ENCODE measurements at regions not wholly inside any gene's neighbourhood (a gene's known extent, or its start where the extent isn't known, plus 50 kb on each side); places are given as distances from the start of the nearest gene placed in this dataset.
"Not testable (repeated sequence)": the region's sequence is repeated elsewhere in the genome, so short reads cannot be mapped to it uniquely, and the experiment has no call there.

- H3K36me3 Mint-ChIP-seq; H3K4me1 Mint-ChIP-seq; H3K27ac Mint-ChIP-seq; CTCF ChIA-PET (ENCODE audit: partially characterized antibody); POLR2A ChIA-PET (ENCODE audit: partially characterized antibody); H3K9me3 Mint-ChIP-seq; H3K4me3 Mint-ChIP-seq; H3K4me3 ChIP-seq (ENCODE audit: low read length in 2 of 2); intact Hi-C loops (cut with micrococcal nuclease); DNase-seq; H3K9me3 ChIP-seq (ENCODE audit: control insufficient read depth in 1 of 2, low read length in 2 of 2); H3K27ac ChIP-seq (ENCODE audit: low read depth, low read length); H3K27me3 ChIP-seq (ENCODE audit: insufficient read depth, low read length); H3K4me1 ChIP-seq (ENCODE audit: insufficient read depth, low read length); H3K27me3 Mint-ChIP-seq; H3K36me3 ChIP-seq (ENCODE audit: insufficient read depth, low read length): not testable (repeated sequence)
Measured at GRCh38 chr20:53787491-53787931, 193.9 kb upstream of the ZNF217 start.

DNA sequence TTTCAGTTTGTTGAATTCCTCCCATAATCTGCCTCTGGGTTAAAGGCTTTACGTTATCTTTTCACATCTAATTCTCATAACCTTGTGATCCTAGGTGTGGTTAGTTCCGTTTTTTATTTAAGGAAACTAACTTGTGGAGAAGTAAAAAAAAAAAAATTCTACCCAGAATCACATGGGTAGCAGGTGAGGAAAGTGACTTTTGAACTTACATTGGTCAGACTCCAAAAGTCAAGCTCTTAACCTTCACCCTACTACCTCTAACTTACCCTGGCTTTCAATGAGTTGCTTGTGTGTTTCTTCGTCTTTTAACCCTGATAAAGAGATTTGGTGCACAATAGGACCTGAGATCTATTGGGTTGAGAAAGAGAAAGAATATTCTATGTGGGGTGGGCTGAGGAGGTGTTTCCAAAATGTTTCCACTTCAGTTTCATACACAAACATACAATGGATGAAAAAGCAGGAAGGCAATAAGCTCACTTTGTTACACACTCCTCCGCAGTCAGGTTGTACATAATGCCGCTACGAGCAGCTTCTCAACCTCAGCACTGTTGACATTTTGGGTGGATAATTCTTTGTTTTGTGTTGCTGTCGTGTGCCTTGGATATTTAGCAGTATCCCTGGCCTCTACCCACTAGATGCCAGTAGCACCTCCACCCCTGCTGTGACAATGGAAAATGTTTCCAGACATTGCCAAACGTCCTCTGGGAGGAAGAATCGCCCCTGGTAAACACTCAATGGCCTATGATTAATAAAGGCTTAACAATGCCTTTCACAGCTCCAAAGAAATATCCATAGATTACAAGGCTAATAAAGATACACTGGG, 193.0 kb upstream of the ZNF217 start:
- ChIA-PET CTCF (ENCODE audit: partially characterized antibody) (no interaction called here), POLR2A (ENCODE audit: partially characterized antibody) (no interaction called here)
- H3K36me3 Mint-ChIP-seq, result no peaks in the 10 kb centered on the region
- no peak for DNase-seq
- H3K4me1 Mint-ChIP-seq, result peaks cover 2 to 9% (median 4%) of the 10 kb centered on the region in 4 donors
- H3K27me3 Mint-ChIP-seq, result no peaks in the 10 kb centered on the region
- H3K27me3 ChIP-seq (ENCODE audit: insufficient read depth, low read length), result no peaks in the 10 kb centered on the region
- no peaks in the 10 kb centered on the region for H3K36me3 ChIP-seq (ENCODE audit: insufficient read depth, low read length)
- no peak overlapping the region for H3K4me3 Mint-ChIP-seq
- intact Hi-C loops (cut with micrococcal nuclease), result no loop called here
- H3K27ac Mint-ChIP-seq, result peak overlapping the region in 1 of 7 donors; percentile 59
- no peaks in the 10 kb centered on the region for H3K9me3 Mint-ChIP-seq
- no peak overlapping the region for H3K27ac ChIP-seq (ENCODE audit: low read depth, low read length)
- no peaks in the 10 kb centered on the region for H3K4me1 ChIP-seq (ENCODE audit: insufficient read depth, low read length)
- H3K9me3 ChIP-seq (ENCODE audit: control insufficient read depth in 1 of 2, low read length in 2 of 2), result no peaks in the 10 kb centered on the region
- no peak overlapping the region for H3K4me3 ChIP-seq (ENCODE audit: low read length in 2 of 2)

DNA sequence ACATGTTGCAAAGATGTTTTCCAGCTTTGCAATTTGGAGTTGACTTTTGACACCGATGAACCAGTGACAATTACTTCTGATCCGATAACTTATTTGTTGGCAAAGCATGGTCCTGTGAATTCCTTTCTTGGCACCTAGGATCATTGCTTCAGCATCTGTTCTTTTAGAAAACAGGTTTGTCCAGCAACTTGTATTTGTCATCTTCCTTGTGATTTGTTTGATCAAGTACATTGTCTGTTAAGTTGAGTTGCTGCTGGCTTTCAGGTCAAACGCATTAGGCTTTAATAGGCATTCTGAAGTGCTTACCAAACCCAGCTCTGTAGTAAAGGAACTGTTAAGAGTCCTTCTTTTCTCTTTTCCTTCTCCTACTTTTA, 192.4 kb upstream of the ZNF217 start:
- H3K36me3 ChIP-seq (ENCODE audit: insufficient read depth, low read length), result no peaks in the 10 kb centered on the region
- H3K4me3 ChIP-seq (ENCODE audit: low read length in 2 of 2), result no peak overlapping the region
- POLR2A ChIA-PET (ENCODE audit: partially characterized antibody), result no interaction called here
- Mint-ChIP-seq H3K4me3 (no peak overlapping the region), H3K27me3 (no peaks in the 10 kb centered on the region), H3K4me1 (peaks cover 2 to 9% (median 4%) of the 10 kb centered on the region in 4 donors), H3K9me3 (no peaks in the 10 kb centered on the region), H3K36me3 (no peaks in the 10 kb centered on the region), H3K27ac (no peak overlapping the region)
- intact Hi-C loops (cut with micrococcal nuclease), result no loop called here
- H3K9me3 ChIP-seq (ENCODE audit: control insufficient read depth in 1 of 2, low read length in 2 of 2), result no peaks in the 10 kb centered on the region
- no peaks in the 10 kb centered on the region for H3K27me3 ChIP-seq (ENCODE audit: insufficient read depth, low read length)
- CTCF ChIA-PET (ENCODE audit: partially characterized antibody), result no interaction called here
- H3K27ac ChIP-seq (ENCODE audit: low read depth, low read length), result no peak overlapping the region
- DNase-seq, result no peak
- no peaks in the 10 kb centered on the region for H3K4me1 ChIP-seq (ENCODE audit: insufficient read depth, low read length)

DNA sequence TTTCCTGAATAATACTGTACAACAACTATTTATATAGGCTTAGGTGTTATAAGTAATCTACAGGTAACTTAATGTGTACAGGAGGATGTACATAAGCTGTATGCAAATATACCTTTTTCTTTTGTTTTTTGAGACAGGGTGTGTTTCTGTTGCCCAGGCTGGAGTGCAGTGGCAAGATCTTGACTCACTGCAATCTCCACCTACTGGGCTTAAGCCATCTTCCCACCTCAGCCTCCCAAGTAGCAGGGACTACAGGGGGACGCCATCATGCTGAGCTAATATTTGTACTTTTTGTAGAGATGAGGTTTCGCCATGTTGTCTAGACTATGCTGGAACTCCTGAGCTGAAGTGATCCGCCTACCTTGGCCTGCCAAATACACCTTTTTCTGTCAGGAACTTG, 191.7 kb upstream of the ZNF217 start:
- Histone ChIP-seq H3K4me1 (ENCODE audit: insufficient read depth, low read length) (no peaks in the 10 kb centered on the region), H3K9me3 (ENCODE audit: control insufficient read depth in 1 of 2, low read length in 2 of 2) (no peaks in the 10 kb centered on the region), H3K27me3 (ENCODE audit: insufficient read depth, low read length) (no peaks in the 10 kb centered on the region), H3K27ac (ENCODE audit: low read depth, low read length) (no peak overlapping the region), H3K4me3 (ENCODE audit: low read length in 2 of 2) (no peak overlapping the region), H3K36me3 (ENCODE audit: insufficient read depth, low read length) (no peaks in the 10 kb centered on the region)
- POLR2A ChIA-PET (ENCODE audit: partially characterized antibody), result no interaction called here
- Mint-ChIP-seq H3K4me3 (no peak overlapping the region), H3K27me3 (no peaks in the 10 kb centered on the region), H3K4me1 (peaks cover 2 to 9% (median 4%) of the 10 kb centered on the region in 4 donors), H3K36me3 (no peaks in the 10 kb centered on the region), H3K27ac (no peak overlapping the region), H3K9me3 (no peaks in the 10 kb centered on the region)
- intact Hi-C loops (cut with micrococcal nuclease), result no loop called here
- CTCF ChIA-PET (ENCODE audit: partially characterized antibody), result no interaction called here
- no peak for DNase-seq

DNA sequence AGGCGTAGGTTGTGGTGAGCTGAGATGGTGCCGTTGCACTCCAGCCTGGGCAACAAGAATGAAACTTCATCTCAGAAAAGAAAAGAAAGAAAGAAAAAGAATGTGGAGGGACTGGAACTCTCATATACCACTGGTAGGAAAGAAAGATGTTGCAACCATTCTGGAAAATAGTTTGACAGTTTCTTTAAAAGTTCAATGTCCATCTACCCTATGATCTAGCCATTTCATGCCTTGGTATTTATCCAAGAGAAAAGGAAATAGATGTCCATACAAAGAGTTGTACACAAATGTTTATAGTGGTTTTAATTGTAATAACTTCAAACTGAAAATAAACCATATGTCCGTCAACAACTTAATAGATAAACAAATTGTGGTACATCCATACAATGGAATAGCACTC, 190.1 kb upstream of the ZNF217 start:
- H3K4me1 ChIP-seq (ENCODE audit: insufficient read depth, low read length), result no peaks in the 10 kb centered on the region
- CTCF ChIA-PET (ENCODE audit: partially characterized antibody), result no interaction called here
- H3K9me3 Mint-ChIP-seq, result no peaks in the 10 kb centered on the region
- peaks cover 0 to 9% (median 4%) of the 10 kb centered on the region in 4 donors for H3K4me1 Mint-ChIP-seq
- H3K36me3 ChIP-seq (ENCODE audit: insufficient read depth, low read length), result no peaks in the 10 kb centered on the region
- no peak overlapping the region for H3K27ac ChIP-seq (ENCODE audit: low read depth, low read length)
- DNase-seq, result no peak
- H3K36me3 Mint-ChIP-seq, result no peaks in the 10 kb centered on the region
- no peak overlapping the region for H3K27ac Mint-ChIP-seq
- POLR2A ChIA-PET (ENCODE audit: partially characterized antibody), result no interaction called here
- no peak overlapping the region for H3K4me3 Mint-ChIP-seq
- no peaks in the 10 kb centered on the region for H3K27me3 Mint-ChIP-seq
- H3K27me3 ChIP-seq (ENCODE audit: insufficient read depth, low read length), result no peaks in the 10 kb centered on the region
- no peaks in the 10 kb centered on the region for H3K9me3 ChIP-seq (ENCODE audit: control insufficient read depth in 1 of 2, low read length in 2 of 2)
- H3K4me3 ChIP-seq (ENCODE audit: low read length in 2 of 2), result no peak overlapping the region
- intact Hi-C loops (cut with micrococcal nuclease), result no loop called here

DNA sequence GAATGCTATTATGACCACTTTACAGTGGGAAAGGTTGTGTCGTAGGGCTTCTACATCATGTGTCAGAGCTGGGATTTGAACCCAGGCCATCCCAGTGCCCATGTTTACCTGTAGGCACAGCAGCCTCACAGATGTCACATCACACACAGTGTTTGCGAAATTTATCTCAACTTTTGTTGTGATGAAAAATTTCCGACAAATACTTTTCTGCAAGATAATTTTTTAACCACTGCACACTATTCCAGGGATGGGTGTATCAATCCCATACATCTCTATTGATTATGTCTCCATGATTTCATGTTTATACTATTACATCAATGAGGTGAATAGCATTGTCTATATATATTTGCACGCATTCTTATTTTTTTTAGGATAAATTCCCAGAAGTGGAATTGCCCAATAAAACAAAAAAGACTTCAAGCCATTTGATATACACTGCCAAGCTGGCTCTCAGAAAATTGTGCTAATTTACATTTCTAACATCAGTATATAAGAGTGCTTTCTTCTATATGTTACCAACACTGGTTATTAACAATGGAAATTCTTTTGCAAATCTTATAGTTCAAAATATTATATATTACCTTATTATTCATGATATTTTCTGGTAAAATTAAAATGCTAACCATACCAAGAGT, 189.1 kb upstream of the ZNF217 start:
- no peaks in the 10 kb centered on the region for H3K36me3 ChIP-seq (ENCODE audit: insufficient read depth, low read length)
- no peak for DNase-seq
- Mint-ChIP-seq H3K9me3 (no peaks in the 10 kb centered on the region), H3K27me3 (no peaks in the 10 kb centered on the region), H3K36me3 (no peaks in the 10 kb centered on the region), H3K4me3 (no peak overlapping the region), H3K27ac (no peak overlapping the region), H3K4me1 (peaks cover 0 to 9% (median 4%) of the 10 kb centered on the region in 4 donors)
- H3K4me1 ChIP-seq (ENCODE audit: insufficient read depth, low read length), result no peaks in the 10 kb centered on the region
- POLR2A ChIA-PET (ENCODE audit: partially characterized antibody), result no interaction called here
- intact Hi-C loops (cut with micrococcal nuclease), result no loop called here
- H3K27ac ChIP-seq (ENCODE audit: low read depth, low read length), result no peak overlapping the region
- H3K9me3 ChIP-seq (ENCODE audit: control insufficient read depth in 1 of 2, low read length in 2 of 2), result no peaks in the 10 kb centered on the region
- CTCF ChIA-PET (ENCODE audit: partially characterized antibody), result no interaction called here
- no peak overlapping the region for H3K4me3 ChIP-seq (ENCODE audit: low read length in 2 of 2)
- no peaks in the 10 kb centered on the region for H3K27me3 ChIP-seq (ENCODE audit: insufficient read depth, low read length)

- H3K36me3 Mint-ChIP-seq, result no peaks in the 10 kb centered on the region
- no peaks in the 10 kb centered on the region for H3K36me3 ChIP-seq (ENCODE audit: insufficient read depth, low read length)
- no peak overlapping the region for H3K27ac ChIP-seq (ENCODE audit: low read depth, low read length)
- no peaks in the 10 kb centered on the region for H3K27me3 ChIP-seq (ENCODE audit: insufficient read depth, low read length)
- no peaks in the 10 kb centered on the region for H3K27me3 Mint-ChIP-seq
- H3K9me3 ChIP-seq (ENCODE audit: control insufficient read depth in 1 of 2, low read length in 2 of 2), result no peaks in the 10 kb centered on the region
- ChIA-PET POLR2A (ENCODE audit: partially characterized antibody) (interaction anchor here (0.5 to 0.6 kb wide), 3 partner anchors 9 to 420 kb away, joined by 3 to 6 read pairs (median 5); no protein-coding TSS in a partner anchor), CTCF (ENCODE audit: partially characterized antibody) (interaction anchor here (0.7 kb wide), 1 partner anchor 136 kb away, joined by 3 read pairs; no protein-coding TSS in a partner anchor)
- intact Hi-C loops (cut with micrococcal nuclease), result no loop called here
- no peak overlapping the region for H3K4me3 ChIP-seq (ENCODE audit: low read length in 2 of 2)
- no peaks in the 10 kb centered on the region for H3K9me3 Mint-ChIP-seq
- no peak overlapping the region for H3K27ac Mint-ChIP-seq
- no peaks in the 10 kb centered on the region for H3K4me1 ChIP-seq (ENCODE audit: insufficient read depth, low read length)
- H3K4me1 Mint-ChIP-seq, result peaks cover 0 to 3% (median under 1%) of the 10 kb centered on the region in 4 donors
- H3K4me3 Mint-ChIP-seq, result no peak overlapping the region
- no peak for DNase-seq
Measured at GRCh38 chr20:53779822-53780221, 186.2 kb upstream of the ZNF217 start.
